ENCODE measurements at regions not wholly inside any gene's neighbourhood (a gene's known extent, or its start where the extent isn't known, plus 50 kb on each side); places are given as distances from the start of the nearest gene placed in this dataset.

GRCh38 chr2:183284606-183285005 is 160.4 kb downstream of the NUP35 start:
- no peak for DNase-seq (ENCODE audit: low read depth)

- DNase-seq (ENCODE audit: low read depth), result no peak
Observed at GRCh38 chr2:183291436-183291835, 167.2 kb downstream of the NUP35 start.

GRCh38 chr2:183292028-183292427 is 167.8 kb downstream of the NUP35 start:
- no peak for DNase-seq (ENCODE audit: low read depth)

GRCh38 chr2:183339311-183339710 is 215.1 kb downstream of the NUP35 start:
- no peak for DNase-seq (ENCODE audit: low read depth)

- no peak for DNase-seq (ENCODE audit: low read depth)
Observed at GRCh38 chr2:183341057-183341456, 216.8 kb downstream of the NUP35 start.

GRCh38 chr2:183347969-183348368 is 223.7 kb downstream of the NUP35 start:
- DNase-seq (ENCODE audit: low read depth), result no peak

- no peak for DNase-seq (ENCODE audit: low read depth)
Observed at GRCh38 chr2:183348492-183348891, 224.2 kb downstream of the NUP35 start.

GRCh38 chr2:183349091-183349490 is 224.8 kb downstream of the NUP35 start:
- no peak for DNase-seq (ENCODE audit: low read depth)

GRCh38 chr2:183359867-183360266 is 235.6 kb downstream of the NUP35 start:
- DNase-seq (ENCODE audit: low read depth), result no peak

GRCh38 chr2:183371545-183371944 is 247.3 kb downstream of the NUP35 start:
- no peak for DNase-seq (ENCODE audit: low read depth)

GRCh38 chr2:183375821-183376220 is 251.6 kb downstream of the NUP35 start:
- no peak for DNase-seq (ENCODE audit: low read depth)

GRCh38 chr2:183383854-183384253 is 259.6 kb downstream of the NUP35 start:
- no peak for DNase-seq (ENCODE audit: low read depth)

GRCh38 chr2:183389546-183390080 is 265.4 kb downstream of the NUP35 start:
- DNase-seq (ENCODE audit: low read depth), result no peak

- DNase-seq (ENCODE audit: low read depth), result no peak
Observed at GRCh38 chr2:183390109-183390508, 265.9 kb downstream of the NUP35 start.

GRCh38 chr2:183404392-183404791 is 280.1 kb downstream of the NUP35 start:
- DNase-seq (ENCODE audit: low read depth), result no peak

- no peak for DNase-seq (ENCODE audit: low read depth)
Observed at GRCh38 chr2:183408562-183408961, 284.3 kb downstream of the NUP35 start.

GRCh38 chr2:183409662-183410061 is 285.4 kb downstream of the NUP35 start:
- no peak for DNase-seq (ENCODE audit: low read depth)

GRCh38 chr2:183416753-183417152 is 292.5 kb downstream of the NUP35 start:
- no peak for DNase-seq (ENCODE audit: low read depth)

- DNase-seq (ENCODE audit: low read depth), result no peak
Observed at GRCh38 chr2:183426825-183427224, 302.6 kb downstream of the NUP35 start.

GRCh38 chr2:183427558-183427957 is 303.3 kb downstream of the NUP35 start:
- no peak for DNase-seq (ENCODE audit: low read depth)

- DNase-seq (ENCODE audit: low read depth), result no peak
Observed at GRCh38 chr2:183428881-183429280, 304.6 kb downstream of the NUP35 start.

GRCh38 chr2:183438541-183438940 is 314.3 kb downstream of the NUP35 start:
- no peak for DNase-seq (ENCODE audit: low read depth)

- DNase-seq (ENCODE audit: low read depth), result no peak
Observed at GRCh38 chr2:183455056-183455455, 330.8 kb downstream of the NUP35 start.

- no peak for DNase-seq (ENCODE audit: low read depth)
Observed at GRCh38 chr2:183456177-183456576, 331.9 kb downstream of the NUP35 start.

Measured in forelimb muscle (tissue), 1 donor.